Breast epithelium (tissue), 3 donors: ENCODE measurements at regions not wholly inside any gene's neighbourhood (a gene's known extent, or its start where the extent isn't known, plus 50 kb on each side); places are given as distances from the start of the nearest gene placed in this dataset.

ENCODE experiments used
- POLR2A ChIP-seq: fragments of 450-650 bp; IDR thresholded peaks from one replicate; pipeline ENCODE4 v1.6.1; 2016; ENCODE audit warnings: antibody characterized with exemption, mild to moderate bottlenecking, moderate library complexity
- TF ChIP-seq, protein P1 (sequence below), 3 donors: fragments of 450-650 bp; IDR thresholded peaks; one replicate each; pipeline ENCODE4 v1.5.1; 2016 to 2017; ENCODE audit warnings: antibody characterized with exemption in 3 of 3, mild to moderate bottlenecking in 3 of 3, moderate library complexity in 3 of 3

DNA sequence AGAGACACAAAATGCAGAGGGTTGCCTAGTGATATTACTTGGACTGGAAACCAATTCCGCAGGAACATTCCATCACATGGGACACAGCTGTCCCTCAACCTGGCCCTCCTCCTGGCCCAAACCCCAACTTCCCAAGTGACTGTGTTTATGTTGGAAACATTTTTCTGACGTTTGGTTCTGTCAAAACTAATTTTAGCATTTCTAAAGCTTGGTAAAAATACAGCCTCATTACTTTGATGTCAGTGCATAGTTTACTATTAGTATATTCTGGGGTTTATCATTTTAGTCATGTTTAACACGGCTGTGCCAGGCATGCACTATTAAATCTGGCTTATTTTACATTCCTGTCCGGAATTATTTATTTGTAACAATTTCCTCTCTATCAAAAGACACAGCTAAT is 69.9 kb downstream of the GLI2 start:
- TF ChIP-seq POLR2A = no peak
- TF ChIP-seq, protein P1, sequence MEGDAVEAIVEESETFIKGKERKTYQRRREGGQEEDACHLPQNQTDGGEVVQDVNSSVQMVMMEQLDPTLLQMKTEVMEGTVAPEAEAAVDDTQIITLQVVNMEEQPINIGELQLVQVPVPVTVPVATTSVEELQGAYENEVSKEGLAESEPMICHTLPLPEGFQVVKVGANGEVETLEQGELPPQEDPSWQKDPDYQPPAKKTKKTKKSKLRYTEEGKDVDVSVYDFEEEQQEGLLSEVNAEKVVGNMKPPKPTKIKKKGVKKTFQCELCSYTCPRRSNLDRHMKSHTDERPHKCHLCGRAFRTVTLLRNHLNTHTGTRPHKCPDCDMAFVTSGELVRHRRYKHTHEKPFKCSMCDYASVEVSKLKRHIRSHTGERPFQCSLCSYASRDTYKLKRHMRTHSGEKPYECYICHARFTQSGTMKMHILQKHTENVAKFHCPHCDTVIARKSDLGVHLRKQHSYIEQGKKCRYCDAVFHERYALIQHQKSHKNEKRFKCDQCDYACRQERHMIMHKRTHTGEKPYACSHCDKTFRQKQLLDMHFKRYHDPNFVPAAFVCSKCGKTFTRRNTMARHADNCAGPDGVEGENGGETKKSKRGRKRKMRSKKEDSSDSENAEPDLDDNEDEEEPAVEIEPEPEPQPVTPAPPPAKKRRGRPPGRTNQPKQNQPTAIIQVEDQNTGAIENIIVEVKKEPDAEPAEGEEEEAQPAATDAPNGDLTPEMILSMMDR (IDR thresholded peaks at IDR 0.05) = no peak
